ENCODE measurements at regions not wholly inside any gene's neighbourhood (a gene's known extent, or its start where the extent isn't known, plus 50 kb on each side); places are given as distances from the start of the nearest gene placed in this dataset.
A peak's percentile ranks its signal among the peaks of the same experiment; 100 is the strongest.
"Not testable (repeated sequence)": the region's sequence is repeated elsewhere in the genome, so short reads cannot be mapped to it uniquely, and the experiment has no call there.

GRCh38 chr14:105709281-105710118 lies 183.1 kb downstream of the TMEM121 start:
- no peak for TF ChIP-seq CTCF (IDR thresholded peaks at IDR 0.05)
- DNase-seq (peak in 2 of 6 donors; percentile 46 to 67), ATAC-seq (no peak), FAIRE-seq (no peak)
- intact Hi-C loops (cut with DNase I): loop anchor here (5.0 to 10.0 kb wide), 2 partner anchors 122 to 125 kb away; no protein-coding TSS in a partner anchor
- Histone ChIP-seq H3K4me1 (no peaks in the 10 kb centered on the region), H3K4me3 (no peak overlapping the region), H3K9me3 (no peaks in the 10 kb centered on the region), H3K27ac (no peak overlapping the region), H3K27me3 (no peaks in the 10 kb centered on the region), H3K36me3 (no peaks in the 10 kb centered on the region)
- 60 to 73% methylated on average over 5 to 6 of the region's 6 CpGs for WGBS, 2 donors

DNA sequence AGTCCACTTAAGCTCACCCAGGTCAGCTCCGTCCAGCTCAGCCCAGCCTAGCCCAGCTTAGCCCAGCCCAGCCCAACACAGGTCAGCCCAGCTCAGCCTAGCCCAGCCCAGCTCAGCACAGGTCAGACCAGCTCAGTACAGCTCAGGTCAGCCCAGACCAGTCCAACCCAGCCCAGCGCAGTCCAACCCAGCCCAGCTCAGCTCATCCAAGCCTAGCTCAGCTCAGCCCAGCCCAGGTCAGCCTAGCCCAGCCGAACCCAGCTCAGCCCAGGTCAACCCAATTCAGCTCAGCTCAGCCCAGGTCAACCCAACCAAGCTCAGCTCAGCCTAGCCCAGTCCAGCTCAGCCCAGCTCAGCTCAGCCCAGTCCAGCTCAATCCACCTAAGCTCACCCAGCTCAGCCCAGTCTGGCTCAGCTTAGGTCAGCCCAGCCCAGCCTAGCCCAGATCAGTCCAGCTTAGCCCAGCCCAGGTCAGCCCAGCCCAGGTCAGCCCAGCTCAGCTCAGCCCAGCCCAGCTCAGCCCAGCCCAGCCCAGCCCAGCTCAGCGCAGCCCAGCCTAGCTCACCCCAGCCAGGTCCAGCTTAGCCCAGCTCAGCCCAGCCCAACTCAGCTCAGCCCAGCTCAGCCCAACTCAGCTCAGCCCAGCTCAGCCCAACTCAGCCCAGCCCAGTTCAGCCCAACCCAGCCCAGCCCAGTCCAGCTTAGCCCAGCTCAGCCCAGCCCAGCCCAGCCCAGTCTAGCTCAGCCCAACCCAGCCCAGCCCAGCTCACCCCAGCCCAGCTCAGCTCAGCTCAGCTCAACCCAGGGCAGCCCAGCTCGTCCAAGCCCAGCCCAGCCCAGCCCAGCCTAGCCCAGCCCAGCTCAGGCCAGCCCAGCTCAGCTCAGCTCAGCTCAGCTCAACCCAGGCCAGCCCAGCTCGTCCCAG lies 184.0 kb downstream of the TMEM121 start:
- no peak for ATAC-seq

GRCh38 chr14:105711044-105711620 lies 184.7 kb downstream of the TMEM121 start:
- H3K9me3 ChIP-seq: no peaks in the 10 kb centered on the region
- DNase-seq (peak in 2 of 6 donors; percentile 41 to 58), FAIRE-seq (no peak), ATAC-seq (no peak)
- H3K4me3 ChIP-seq: no peak overlapping the region
- no peak for TF ChIP-seq CTCF (IDR thresholded peaks at IDR 0.05)
- no peaks in the 10 kb centered on the region for H3K27me3 ChIP-seq
- no peaks in the 10 kb centered on the region for H3K4me1 ChIP-seq
- H3K36me3 ChIP-seq: no peaks in the 10 kb centered on the region
- 85 to 86% methylated on average over 4 to 18 of the region's 18 CpGs for WGBS, 2 donors
- intact Hi-C loops (cut with DNase I): no loop called here
- H3K27ac ChIP-seq: no peak overlapping the region

More for the DNA sequence above, 184.0 kb downstream of the TMEM121 start:
- DNase-seq: peak in 2 of 6 donors; percentile 35 to 69
- Histone ChIP-seq H3K9me3 (no peaks in the 10 kb centered on the region), H3K36me3 (no peaks in the 10 kb centered on the region), H3K4me3 (no peak overlapping the region), H3K27me3 (no peaks in the 10 kb centered on the region), H3K4me1 (no peaks in the 10 kb centered on the region), H3K27ac (no peak overlapping the region)
- WGBS, 2 donors: 76 to 81% methylated on average over 6 of the region's 6 CpGs
- no peak for TF ChIP-seq CTCF (IDR thresholded peaks at IDR 0.05)
- intact Hi-C loops (cut with DNase I): no loop called here
- no peak for FAIRE-seq

DNA sequence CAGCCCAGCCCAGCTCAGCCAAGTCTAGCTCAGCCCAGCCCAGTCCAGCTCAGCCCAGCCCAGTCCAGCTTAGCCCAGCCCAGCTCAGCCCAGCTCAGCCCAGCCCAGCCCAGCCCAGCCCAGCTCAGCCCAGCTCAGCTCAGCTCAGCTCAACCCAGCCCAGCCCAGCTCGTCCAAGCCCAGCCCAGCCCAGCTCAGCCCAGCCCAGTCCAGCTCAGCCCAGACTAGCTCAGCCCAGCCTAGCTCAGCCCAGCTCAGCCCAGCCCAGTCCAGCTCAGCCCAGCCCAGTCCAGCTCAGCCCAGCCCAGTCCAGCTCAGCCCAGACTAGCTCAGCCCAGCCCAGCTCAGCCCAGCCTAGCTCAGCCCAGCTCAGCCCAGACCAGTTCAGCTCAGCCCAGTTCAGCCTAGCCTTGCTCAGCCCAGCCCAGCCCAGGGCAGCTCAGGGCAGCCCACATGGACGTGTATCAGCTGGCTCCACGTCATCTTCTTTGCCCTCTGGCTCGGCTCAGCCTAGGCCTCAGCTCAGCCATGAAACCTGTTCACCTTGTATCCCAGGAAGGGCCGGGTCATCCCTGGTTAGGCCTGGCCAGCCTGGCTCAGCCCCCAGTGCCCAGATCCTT lies 185.6 kb downstream of the TMEM121 start:
- WGBS, 2 donors: 68 to 80% methylated on average over 5 of the region's 5 CpGs
- H3K4me3 ChIP-seq: no peak overlapping the region
- intact Hi-C loops (cut with DNase I): no loop called here
- FAIRE-seq (no peak), DNase-seq (peak in 2 of 6 donors; percentile 31 to 58), ATAC-seq (no peak)
- TF ChIP-seq CTCF (IDR thresholded peaks at IDR 0.05): no peak
- no peaks in the 10 kb centered on the region for H3K36me3 ChIP-seq
- H3K4me1 ChIP-seq: no peaks in the 10 kb centered on the region
- H3K9me3 ChIP-seq: no peaks in the 10 kb centered on the region
- H3K27me3 ChIP-seq: no peaks in the 10 kb centered on the region
- H3K27ac ChIP-seq: no peak overlapping the region

- intact Hi-C loops (cut with DNase I); H3K4me1 ChIP-seq; ATAC-seq; H3K4me3 ChIP-seq; H3K36me3 ChIP-seq; H3K27me3 ChIP-seq; FAIRE-seq; H3K9me3 ChIP-seq; H3K27ac ChIP-seq: not testable (repeated sequence)
- peak in 2 of 6 donors; percentile 51 to 69 for DNase-seq
- WGBS, 2 donors: 76 to 89% methylated on average over 13 to 17 of the region's 18 CpGs
Measured at GRCh38 chr14:105712670-105713069, 186.3 kb downstream of the TMEM121 start.

DNA sequence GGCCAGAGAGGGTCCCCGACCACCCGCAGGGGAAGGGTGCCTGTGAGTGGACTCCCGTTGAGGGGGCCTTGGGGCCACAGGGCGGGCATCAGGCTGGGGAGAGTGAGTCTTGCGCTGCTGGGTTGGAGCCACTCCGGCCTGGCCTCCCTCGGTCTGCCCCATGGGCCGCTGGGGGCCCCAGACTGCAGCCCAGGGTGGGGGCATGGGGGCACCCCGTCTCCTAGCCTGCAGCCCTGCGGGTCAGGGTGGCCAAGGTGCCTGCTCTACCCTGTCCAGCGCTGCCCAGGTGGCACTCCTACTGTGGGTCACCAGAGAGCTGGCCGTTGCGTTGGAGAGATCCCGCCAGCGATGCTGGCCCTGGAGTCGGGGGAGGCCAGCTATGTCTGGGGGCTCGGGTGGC lies 186.8 kb downstream of the TMEM121 start:
- ATAC-seq; H3K4me1 ChIP-seq; FAIRE-seq; H3K4me3 ChIP-seq; H3K36me3 ChIP-seq; H3K27me3 ChIP-seq; H3K27ac ChIP-seq; intact Hi-C loops (cut with DNase I); H3K9me3 ChIP-seq: not testable (repeated sequence)
- 80 to 87% methylated on average over 11 to 17 of the region's 17 CpGs for WGBS, 2 donors
- peak in 2 of 6 donors; percentile 41 to 57 for DNase-seq

- intact Hi-C loops (cut with DNase I); H3K4me3 ChIP-seq; H3K4me1 ChIP-seq; H3K27me3 ChIP-seq; FAIRE-seq; ATAC-seq; H3K36me3 ChIP-seq; H3K27ac ChIP-seq; H3K9me3 ChIP-seq; DNase-seq: not testable (repeated sequence)
- WGBS, 2 donors: 62 to 67% methylated on average over 7 to 8 of the region's 10 CpGs
Measured at GRCh38 chr14:105713836-105714235, 187.5 kb downstream of the TMEM121 start.
